ENCODE measurements at regions not wholly inside any gene's neighbourhood (a gene's known extent, or its start where the extent isn't known, plus 50 kb on each side); places are given as distances from the start of the nearest gene placed in this dataset.
A peak's percentile ranks its signal among the peaks of the same experiment; 100 is the strongest.

DNA sequence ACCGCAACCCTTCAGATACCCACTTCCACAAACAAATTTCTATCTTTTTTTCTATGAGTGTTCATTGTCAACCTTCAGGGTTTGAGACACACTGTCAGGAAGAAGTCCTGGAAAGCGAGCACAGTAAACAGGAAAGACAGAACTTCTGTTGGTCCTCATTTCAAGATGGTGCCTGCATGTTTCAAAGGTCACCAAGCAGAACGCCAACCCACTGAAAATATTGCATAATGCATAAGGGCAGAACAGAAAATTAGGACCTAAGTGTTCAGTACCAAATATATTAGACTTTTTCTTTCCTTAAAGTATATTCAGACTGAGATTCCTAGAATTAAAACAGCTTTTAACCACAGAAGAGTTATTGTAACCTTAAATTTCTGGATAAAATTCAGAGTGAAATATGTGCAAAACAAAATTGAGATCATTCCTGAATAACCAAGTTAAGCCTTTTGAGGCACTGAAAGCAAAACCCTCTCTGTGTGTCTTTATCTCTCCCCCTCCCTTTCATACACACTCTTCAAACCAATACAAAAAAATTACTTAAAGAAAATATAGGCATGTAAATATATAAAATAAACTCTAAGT is 387.8 kb upstream of the THBS1 start:
- no peak overlapping the region for H3K4me3 ChIP-seq (replicated peaks in 1 of 2; ENCODE audit: low read depth in 2 of 2, low read length in 2 of 2)
- no peak for DNase-seq (ENCODE audit: low read depth in 2 of 2)
- TF ChIP-seq CTCF (IDR thresholded peaks at IDR 0.05; ENCODE audit: low read depth, low read length): no peak

DNA sequence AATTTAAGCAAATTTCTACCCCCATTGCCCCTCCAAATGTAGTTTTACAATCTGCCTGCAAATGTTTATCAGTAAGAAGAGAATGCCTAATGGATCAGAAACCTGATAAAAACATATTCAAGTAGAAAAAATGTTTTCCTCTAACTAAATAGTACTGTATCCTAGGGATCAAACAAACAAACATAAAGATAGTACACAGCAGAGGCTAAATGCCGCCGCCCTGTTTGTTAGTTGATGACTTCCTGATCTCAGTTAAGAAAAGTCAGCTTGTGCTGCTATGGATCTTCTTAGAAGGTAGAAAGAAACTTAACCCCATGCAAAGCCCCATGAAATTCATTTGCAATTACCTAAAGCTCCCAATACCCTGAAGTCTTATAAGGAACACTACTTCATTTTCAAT is 387.3 kb upstream of the THBS1 start:
- DNase-seq (ENCODE audit: low read depth in 2 of 2): no peak
- TF ChIP-seq CTCF (IDR thresholded peaks at IDR 0.05; ENCODE audit: low read depth, low read length): no peak
- no peak overlapping the region for H3K4me3 ChIP-seq (replicated peaks in 1 of 2; ENCODE audit: low read depth in 2 of 2, low read length in 2 of 2)

DNA sequence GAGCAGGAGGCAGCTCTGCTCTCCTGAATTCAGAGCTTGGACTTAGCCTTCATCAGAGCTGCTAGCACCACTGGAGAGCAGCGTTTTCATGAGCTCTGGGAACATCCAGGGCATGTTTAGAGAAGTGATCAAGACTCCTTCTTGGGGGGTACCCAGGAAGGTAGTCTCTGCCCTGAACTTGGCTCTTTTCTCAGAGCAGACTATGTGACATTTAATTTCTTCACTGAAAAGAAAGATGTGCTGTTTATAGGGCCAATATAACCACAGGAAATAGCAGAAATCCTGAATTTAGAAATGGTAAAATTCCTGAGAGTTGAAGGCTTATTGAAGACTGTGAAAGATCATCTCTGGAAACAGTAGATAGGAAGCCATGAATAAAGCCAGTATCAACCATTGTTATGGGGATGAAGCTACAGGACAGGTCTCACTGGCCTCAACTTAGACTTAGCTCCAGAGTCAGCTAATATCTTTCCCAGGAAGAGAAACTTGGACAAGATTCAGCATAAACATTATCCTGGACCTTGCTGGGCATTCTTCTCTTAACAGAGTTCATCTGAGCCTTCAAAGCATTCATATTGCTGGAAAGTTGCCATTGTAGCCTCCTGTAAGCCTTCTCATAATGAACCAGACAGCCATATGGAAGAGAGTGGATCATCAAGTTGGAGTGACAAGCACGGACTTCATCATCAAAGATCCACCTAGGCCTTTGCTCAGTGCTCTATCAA is 386.6 kb upstream of the THBS1 start:
- no peak for TF ChIP-seq CTCF (IDR thresholded peaks at IDR 0.05; ENCODE audit: low read depth, low read length)
- DNase-seq (ENCODE audit: low read depth in 2 of 2): peak; percentile 62 to 75

DNA sequence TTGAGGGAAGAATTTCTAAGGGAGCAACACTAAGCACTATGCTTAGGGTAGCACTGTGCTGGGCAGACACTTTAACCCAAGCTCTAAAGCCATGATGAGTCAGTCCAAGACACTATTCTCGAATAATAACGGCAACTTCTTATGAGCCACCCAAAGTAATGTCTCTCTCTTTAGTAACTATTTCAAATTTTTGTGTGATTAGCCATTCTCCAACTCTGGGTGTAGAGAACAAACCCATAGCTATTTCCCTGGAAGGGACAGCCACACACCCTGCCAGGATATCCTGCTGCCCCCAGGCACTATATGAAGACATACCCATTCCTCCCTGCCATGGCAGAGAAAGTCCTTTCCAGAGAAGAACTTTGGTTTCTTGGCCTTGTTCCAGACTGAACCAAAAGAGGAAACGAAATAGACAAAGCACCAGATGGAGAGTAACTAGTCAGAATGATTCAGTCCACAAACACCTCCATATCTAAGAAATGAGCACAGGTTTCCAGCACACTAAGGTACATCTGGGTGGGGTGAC is 384.9 kb upstream of the THBS1 start:
- no peak for TF ChIP-seq CTCF (IDR thresholded peaks at IDR 0.05; ENCODE audit: low read depth, low read length)
- H3K4me3 ChIP-seq (replicated peaks in 1 of 2; ENCODE audit: low read depth in 2 of 2, low read length in 2 of 2): no peak overlapping the region
- DNase-seq (ENCODE audit: low read depth in 2 of 2): peak; percentile 58 to 91

More for the DNA sequence above, 386.6 kb upstream of the THBS1 start:
- H3K4me3 ChIP-seq (replicated peaks in 1 of 2; ENCODE audit: low read depth in 2 of 2, low read length in 2 of 2): no peak overlapping the region

- DNase-seq (ENCODE audit: low read depth in 2 of 2): no peak
- no peak for TF ChIP-seq CTCF (IDR thresholded peaks at IDR 0.05; ENCODE audit: low read depth, low read length)
- no peak overlapping the region for H3K4me3 ChIP-seq (replicated peaks in 1 of 2; ENCODE audit: low read depth in 2 of 2, low read length in 2 of 2)
Measured at GRCh38 chr15:39198044-39199000, 382.6 kb upstream of the THBS1 start.

DNA sequence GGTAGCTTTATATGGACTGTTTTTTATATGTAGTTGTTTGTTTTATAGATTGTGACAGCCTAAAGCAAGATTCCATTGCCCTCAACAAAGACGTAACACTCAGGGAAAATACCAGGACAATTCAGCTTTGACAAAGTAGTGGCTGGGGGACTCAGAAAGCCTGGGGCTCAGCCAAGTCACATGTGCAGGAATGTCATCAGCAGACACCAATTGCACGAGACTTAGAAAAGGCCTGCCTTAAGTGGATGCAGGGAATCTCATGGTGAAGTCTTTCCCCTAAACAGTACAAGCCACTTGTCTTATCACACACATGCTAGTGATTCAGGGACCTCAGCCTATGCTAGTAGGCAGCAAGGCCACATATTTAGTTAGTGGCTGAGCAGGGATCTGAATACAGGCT is 381.8 kb upstream of the THBS1 start:
- no peak for TF ChIP-seq CTCF (IDR thresholded peaks at IDR 0.05; ENCODE audit: low read depth, low read length)
- DNase-seq (ENCODE audit: low read depth in 2 of 2): peak in 1 of 2 donors; percentile 33
- H3K4me3 ChIP-seq (replicated peaks in 1 of 2; ENCODE audit: low read depth in 2 of 2, low read length in 2 of 2): no peak overlapping the region

Measured in cardiac fibroblast (primary cell).